BJ (cell line): ENCODE measurements at regions not wholly inside any gene's neighbourhood (a gene's known extent, or its start where the extent isn't known, plus 50 kb on each side); places are given as distances from the start of the nearest gene placed in this dataset.

Experiments used
- CTCF ChIA-PET: fragments of 350-600 bp; formaldehyde crosslinking; extraction: SDS; loops from one replicate; lab custom pipeline; 2021; ENCODE audit warnings: antibody characterized with exemption, inconsistent platforms; lab: Yijun Ruan, JAX
- POLR2A ChIA-PET: fragments of 300-600 bp; sonication (Branson Sonifier 250); formaldehyde crosslinking; extraction: SDS; loops from one replicate; lab custom pipeline; 2021; ENCODE audit warnings: antibody characterized with exemption; lab: Charles Lee
- DNase-seq: peaks from one replicate; pipeline ENCODE4 v3.0.0-alpha.2; 2011; ENCODE audit warnings: low read depth
- H3K27me3 ChIP-seq: 2 replicates; pipeline ENCODE4 v1.6.0; 2011; ENCODE audit warnings: low read length; ENCODE audit not compliant: control insufficient read depth, insufficient read depth
- H3K36me3 ChIP-seq: 2 replicates; pipeline ENCODE4 v1.5.1; 2011; ENCODE audit warnings: low read length; ENCODE audit not compliant: control insufficient read depth, insufficient read depth
- H3K4me3 ChIP-seq: 2 replicates; pipeline ENCODE4 v1.5.1; 2011; ENCODE audit warnings: low read depth, mild to moderate bottlenecking, control low read depth, low read length
- CTCF ChIP-seq: IDR thresholded peaks from 2 replicates; pipeline ENCODE4 v1.5.1; 2011; ENCODE audit warnings: low read depth, mild to moderate bottlenecking, control low read depth, inconsistent platforms, low read length, moderate library complexity; ENCODE audit not compliant: insufficient read depth

- TF ChIP-seq CTCF = no peak
- Histone ChIP-seq H3K4me3 (no peak overlapping the region), H3K27me3 (no peaks in the 10 kb centered on the region), H3K36me3 (no peaks in the 10 kb centered on the region)
- CTCF ChIA-PET = no interaction called here
- no peak for DNase-seq
- POLR2A ChIA-PET = no interaction called here
These were observed 781.0 kb upstream of the GJE1 start for GRCh38 chr6:141351721-141352120.

GRCh38 chr6:141349710-141350109 lies 783.0 kb upstream of the GJE1 start:
- ChIA-PET POLR2A (no interaction called here), CTCF (no interaction called here)
- no peak for TF ChIP-seq CTCF
- Histone ChIP-seq H3K27me3 (no peaks in the 10 kb centered on the region), H3K36me3 (no peaks in the 10 kb centered on the region), H3K4me3 (no peak overlapping the region)
- DNase-seq = no peak

- H3K27me3 ChIP-seq = no peaks in the 10 kb centered on the region
- H3K4me3 ChIP-seq = no peak overlapping the region
- POLR2A ChIA-PET = no interaction called here
- TF ChIP-seq CTCF = no peak
- H3K36me3 ChIP-seq = no peaks in the 10 kb centered on the region
- CTCF ChIA-PET = no interaction called here
- no peak for DNase-seq
These were observed 784.7 kb upstream of the GJE1 start for GRCh38 chr6:141347906-141348492.

GRCh38 chr6:141347086-141347485 lies 785.6 kb upstream of the GJE1 start:
- CTCF ChIA-PET = no interaction called here
- TF ChIP-seq CTCF = no peak
- Histone ChIP-seq H3K36me3 (no peaks in the 10 kb centered on the region), H3K4me3 (no peak overlapping the region), H3K27me3 (no peaks in the 10 kb centered on the region)
- no peak for DNase-seq
- POLR2A ChIA-PET = interaction anchor here (0.5 kb wide), 1 partner anchor 26 kb away, joined by 3 read pairs; no protein-coding TSS in a partner anchor

- Histone ChIP-seq H3K4me3 (no peak overlapping the region), H3K27me3 (no peaks in the 10 kb centered on the region), H3K36me3 (no peaks in the 10 kb centered on the region)
- DNase-seq = no peak
- no peak for TF ChIP-seq CTCF
- ChIA-PET POLR2A (no interaction called here), CTCF (no interaction called here)
These were observed 786.2 kb upstream of the GJE1 start for GRCh38 chr6:141346535-141346934.
